C4-2B (cell line): ENCODE measurements at regions not wholly inside any gene's neighbourhood (a gene's known extent, or its start where the extent isn't known, plus 50 kb on each side); places are given as distances from the start of the nearest gene placed in this dataset.

Source experiments
- CTCF ChIP-seq: fragments of 450-650 bp; conservative IDR thresholded peaks from 2 replicates; pipeline ENCODE4 v1.5.1; 2017; ENCODE audit warnings: mild to moderate bottlenecking
- ZFX ChIP-seq: fragments of 450-650 bp; IDR thresholded peaks from 2 replicates; pipeline ENCODE4 v1.6.1; 2017

DNA sequence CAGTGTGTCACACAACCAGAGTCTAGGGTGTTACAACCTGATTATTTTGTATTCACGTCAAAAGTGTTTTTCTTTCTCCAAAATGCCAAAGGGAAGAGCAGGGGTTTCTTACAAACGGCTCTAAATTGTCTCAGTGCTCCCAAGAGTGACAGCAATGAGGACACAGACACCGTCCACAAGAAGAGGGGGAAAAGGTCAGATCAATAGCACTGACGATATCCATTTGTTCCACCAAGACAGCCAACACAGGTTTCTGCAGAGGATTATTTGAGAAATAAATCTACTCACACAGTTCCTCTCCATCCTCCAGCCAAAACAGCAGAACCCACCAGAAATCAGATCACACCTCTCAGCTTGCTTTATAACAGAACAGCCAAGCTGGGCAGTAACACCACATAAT, 193.9 kb downstream of the SEC16B start:
- TF ChIP-seq CTCF: no peak
- no peak for TF ChIP-seq ZFX
